Endothelial cell (in vitro differentiated cells): ENCODE measurements at regions not wholly inside any gene's neighbourhood (a gene's known extent, or its start where the extent isn't known, plus 50 kb on each side); places are given as distances from the start of the nearest gene placed in this dataset.

ENCODE experiments used
- DNase-seq: peaks from one replicate; pipeline ENCODE4 v3.0.0; 2021; ENCODE audit warnings: low spot score
- H3K27ac Mint-ChIP-seq: one replicate; pipeline ENCODE4 v1.8.0; 2021; ENCODE audit warnings: mixed read lengths, inconsistent platforms; ENCODE audit not compliant: unreplicated experiment
- H3K27me3 Mint-ChIP-seq: one replicate; pipeline ENCODE4 v1.8.0; 2021; ENCODE audit warnings: mild to moderate bottlenecking, moderate library complexity, mixed read lengths, inconsistent platforms; ENCODE audit not compliant: unreplicated experiment
- H3K36me3 Mint-ChIP-seq: one replicate; pipeline ENCODE4 v1.8.0; 2021; ENCODE audit warnings: mild to moderate bottlenecking, low read depth, mixed read lengths, inconsistent platforms; ENCODE audit not compliant: unreplicated experiment
- H3K4me1 Mint-ChIP-seq: one replicate; pipeline ENCODE4 v1.8.0; 2021; ENCODE audit warnings: mild to moderate bottlenecking, mixed read lengths, inconsistent platforms; ENCODE audit not compliant: unreplicated experiment
- H3K4me3 Mint-ChIP-seq: one replicate; pipeline ENCODE4 v1.8.0; 2021; ENCODE audit warnings: mild to moderate bottlenecking, mixed read lengths, inconsistent platforms; ENCODE audit not compliant: unreplicated experiment
- H3K9me3 Mint-ChIP-seq: one replicate; pipeline ENCODE4 v1.8.0; 2021; ENCODE audit warnings: mixed read lengths, inconsistent platforms; ENCODE audit not compliant: unreplicated experiment
- TF ChIP-seq, protein P1 (sequence below): fragments of 200-600 bp; sonication (generic); IDR thresholded peaks from one replicate; pipeline ENCODE4 v1.5.0; 2021; ENCODE audit warnings: antibody characterized with exemption; ENCODE audit not compliant: unreplicated experiment

DNA sequence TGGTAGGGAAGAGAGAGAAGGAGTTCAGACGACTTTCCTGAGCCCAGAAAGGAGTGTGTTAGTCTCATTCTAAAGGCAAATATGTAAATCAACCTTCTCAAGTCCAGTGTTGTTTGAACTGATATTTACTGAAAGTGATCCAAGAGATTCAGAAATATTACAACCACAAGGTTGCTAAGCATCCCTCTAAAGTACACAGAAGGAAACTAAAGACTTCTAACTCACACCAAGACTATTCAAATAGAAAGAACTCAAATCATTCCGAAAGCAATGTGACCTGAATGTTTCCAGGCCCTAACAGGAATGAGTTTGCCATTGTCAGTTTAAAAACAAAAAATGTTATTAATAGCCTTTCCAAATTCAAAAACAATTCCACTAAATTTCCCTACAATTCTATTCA lies 56.9 kb upstream of the VGLL3 start:
- Mint-ChIP-seq H3K27me3 (no peaks in the 10 kb centered on the region), H3K4me3 (no peak overlapping the region), H3K27ac (no peak overlapping the region), H3K9me3 (no peaks in the 10 kb centered on the region), H3K36me3 (no peaks in the 10 kb centered on the region), H3K4me1 (no peaks in the 10 kb centered on the region)
- DNase-seq = no peak
- TF ChIP-seq, protein P1, sequence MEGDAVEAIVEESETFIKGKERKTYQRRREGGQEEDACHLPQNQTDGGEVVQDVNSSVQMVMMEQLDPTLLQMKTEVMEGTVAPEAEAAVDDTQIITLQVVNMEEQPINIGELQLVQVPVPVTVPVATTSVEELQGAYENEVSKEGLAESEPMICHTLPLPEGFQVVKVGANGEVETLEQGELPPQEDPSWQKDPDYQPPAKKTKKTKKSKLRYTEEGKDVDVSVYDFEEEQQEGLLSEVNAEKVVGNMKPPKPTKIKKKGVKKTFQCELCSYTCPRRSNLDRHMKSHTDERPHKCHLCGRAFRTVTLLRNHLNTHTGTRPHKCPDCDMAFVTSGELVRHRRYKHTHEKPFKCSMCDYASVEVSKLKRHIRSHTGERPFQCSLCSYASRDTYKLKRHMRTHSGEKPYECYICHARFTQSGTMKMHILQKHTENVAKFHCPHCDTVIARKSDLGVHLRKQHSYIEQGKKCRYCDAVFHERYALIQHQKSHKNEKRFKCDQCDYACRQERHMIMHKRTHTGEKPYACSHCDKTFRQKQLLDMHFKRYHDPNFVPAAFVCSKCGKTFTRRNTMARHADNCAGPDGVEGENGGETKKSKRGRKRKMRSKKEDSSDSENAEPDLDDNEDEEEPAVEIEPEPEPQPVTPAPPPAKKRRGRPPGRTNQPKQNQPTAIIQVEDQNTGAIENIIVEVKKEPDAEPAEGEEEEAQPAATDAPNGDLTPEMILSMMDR = no peak

DNA sequence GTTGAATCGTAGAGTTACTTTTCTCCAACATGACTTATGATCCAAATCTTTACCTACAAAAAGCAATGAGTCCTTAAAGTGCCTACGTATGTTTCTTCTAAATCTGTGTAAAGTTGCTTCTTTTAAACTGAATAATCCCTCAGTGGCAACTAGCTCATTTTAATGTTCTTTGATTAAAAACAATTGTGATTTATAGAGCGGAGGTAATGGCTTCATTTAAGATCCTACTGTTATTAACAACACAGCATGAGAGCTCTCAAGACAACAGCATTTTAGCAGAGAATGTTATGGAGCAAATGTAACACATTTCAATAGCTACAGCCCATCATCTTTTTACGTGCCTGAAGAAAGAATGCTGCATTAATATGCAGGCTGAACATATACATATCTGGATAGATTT lies 55.3 kb upstream of the VGLL3 start:
- Mint-ChIP-seq H3K27me3 (no peaks in the 10 kb centered on the region), H3K9me3 (no peaks in the 10 kb centered on the region), H3K4me3 (no peak overlapping the region), H3K36me3 (no peaks in the 10 kb centered on the region), H3K4me1 (peaks cover 11% of the 10 kb centered on the region), H3K27ac (no peak overlapping the region)
- TF ChIP-seq, protein P1 = no peak
- no peak for DNase-seq

DNA sequence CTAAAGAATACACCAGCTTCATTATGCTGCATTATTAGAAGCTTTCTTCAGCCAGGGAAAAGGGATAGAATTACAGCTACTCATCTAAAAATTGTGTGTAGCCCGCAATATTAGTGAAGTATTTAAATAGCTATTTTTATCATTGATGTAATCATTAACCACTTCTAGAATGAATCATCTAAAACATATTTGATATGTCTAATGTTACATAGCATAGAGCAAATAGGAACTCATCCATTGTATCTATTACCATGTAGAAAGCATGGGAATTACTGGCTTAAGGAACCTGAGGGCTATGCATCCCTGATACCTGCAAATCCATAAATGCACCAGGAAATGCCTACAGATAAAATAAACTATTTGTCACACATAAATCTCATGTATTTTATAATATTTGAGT lies 54.5 kb upstream of the VGLL3 start:
- no peaks in the 10 kb centered on the region for H3K27me3 Mint-ChIP-seq
- H3K36me3 Mint-ChIP-seq = no peaks in the 10 kb centered on the region
- DNase-seq = no peak
- H3K9me3 Mint-ChIP-seq = no peaks in the 10 kb centered on the region
- no peak overlapping the region for H3K4me3 Mint-ChIP-seq
- H3K27ac Mint-ChIP-seq = no peak overlapping the region
- TF ChIP-seq, protein P1 = no peak
- peaks cover 15% of the 10 kb centered on the region for H3K4me1 Mint-ChIP-seq

DNA sequence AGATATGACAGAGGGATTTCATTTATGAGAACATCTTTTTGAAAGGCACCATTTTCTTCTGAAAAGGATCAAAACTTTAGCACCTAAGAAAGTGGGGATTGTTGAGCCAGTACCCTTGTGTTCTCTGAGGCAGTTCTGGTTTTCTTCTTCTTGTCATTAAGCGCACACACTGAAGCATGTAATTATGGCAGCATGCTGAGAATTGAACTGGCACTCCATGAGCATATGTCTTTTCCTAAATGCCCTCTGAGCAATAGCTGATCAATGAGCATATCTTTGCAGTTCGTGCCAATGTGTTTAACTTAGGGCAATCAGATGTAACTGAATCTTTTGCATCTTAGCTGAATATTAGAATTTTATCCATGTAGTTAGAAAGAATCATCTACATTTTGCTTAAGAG lies 53.9 kb upstream of the VGLL3 start:
- Mint-ChIP-seq H3K9me3 (no peaks in the 10 kb centered on the region), H3K27me3 (no peaks in the 10 kb centered on the region), H3K27ac (no peak overlapping the region), H3K36me3 (no peaks in the 10 kb centered on the region), H3K4me3 (no peak overlapping the region), H3K4me1 (peaks cover 15% of the 10 kb centered on the region)
- no peak for DNase-seq
- TF ChIP-seq, protein P1 = no peak

DNA sequence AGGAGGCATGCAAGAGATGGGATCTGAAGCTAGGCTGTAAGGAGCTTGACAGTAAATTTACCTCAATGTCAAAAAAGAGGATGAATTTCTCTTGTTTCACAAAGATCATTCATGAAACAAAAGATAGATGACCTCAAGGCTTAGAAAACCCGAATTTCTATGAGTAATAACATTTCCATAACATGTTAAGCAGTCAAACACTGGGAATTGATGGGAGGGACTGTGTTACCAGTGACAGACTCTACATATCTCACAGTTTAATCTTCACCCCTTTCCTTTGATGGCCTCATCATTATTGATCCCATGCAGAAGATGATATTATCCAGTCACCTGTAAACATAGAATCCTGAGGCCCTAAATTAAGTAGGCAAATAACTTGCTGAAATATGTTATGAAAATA lies 53.5 kb upstream of the VGLL3 start:
- Mint-ChIP-seq H3K36me3 (no peaks in the 10 kb centered on the region), H3K27me3 (no peaks in the 10 kb centered on the region), H3K4me3 (no peak overlapping the region), H3K4me1 (peaks cover 15% of the 10 kb centered on the region), H3K9me3 (no peaks in the 10 kb centered on the region), H3K27ac (no peak overlapping the region)
- no peak for DNase-seq
- TF ChIP-seq, protein P1 = no peak
